DOHH2 (cell line): ENCODE measurements at regions not wholly inside any gene's neighbourhood (a gene's known extent, or its start where the extent isn't known, plus 50 kb on each side); places are given as distances from the start of the nearest gene placed in this dataset.
"Not testable (repeated sequence)": the region's sequence is repeated elsewhere in the genome, so short reads cannot be mapped to it uniquely, and the experiment has no call there.

ENCODE experiments used
- CTCF ChIP-seq: fragments of 200-600 bp; sonication (generic); IDR thresholded peaks from one replicate; pipeline ENCODE4 v1.5.1; 2014; ENCODE audit warnings: antibody characterized with exemption, mild to moderate bottlenecking, low read depth, low read length; ENCODE audit not compliant: poor library complexity, severe bottlenecking
- EZH2phosphoT487 ChIP-seq: fragments of 200-600 bp; sonication (generic); IDR thresholded peaks from 2 replicates; pipeline ENCODE4 v1.6.1; 2017; ENCODE audit warnings: borderline replicate concordance, mild to moderate bottlenecking, antibody characterized with exemption, low read length, moderate library complexity, mixed read lengths

DNA sequence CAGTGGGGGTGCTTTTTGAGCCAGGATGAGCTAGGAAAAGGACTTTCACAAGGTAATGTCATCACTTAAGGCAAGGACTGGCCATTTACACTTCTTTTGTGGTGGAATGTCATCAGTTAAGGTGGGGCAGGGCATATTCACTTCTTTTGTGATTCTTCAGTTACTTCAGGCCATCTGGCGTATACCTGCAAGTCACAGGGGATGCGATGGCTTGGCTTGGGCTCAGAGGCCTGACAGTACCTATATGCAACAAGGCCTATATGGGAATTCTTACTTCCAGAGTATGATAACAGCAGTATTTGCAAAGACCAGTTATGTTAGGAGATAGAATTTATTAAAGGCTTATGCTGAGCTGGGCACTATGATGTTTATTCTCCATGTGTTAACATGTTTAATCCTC is 731.9 kb upstream of the MBL2 start:
- not testable (repeated sequence) for TF ChIP-seq CTCF, EZH2phosphoT487
